ENCODE measurements at regions not wholly inside any gene's neighbourhood (a gene's known extent, or its start where the extent isn't known, plus 50 kb on each side); places are given as distances from the start of the nearest gene placed in this dataset.

DNA sequence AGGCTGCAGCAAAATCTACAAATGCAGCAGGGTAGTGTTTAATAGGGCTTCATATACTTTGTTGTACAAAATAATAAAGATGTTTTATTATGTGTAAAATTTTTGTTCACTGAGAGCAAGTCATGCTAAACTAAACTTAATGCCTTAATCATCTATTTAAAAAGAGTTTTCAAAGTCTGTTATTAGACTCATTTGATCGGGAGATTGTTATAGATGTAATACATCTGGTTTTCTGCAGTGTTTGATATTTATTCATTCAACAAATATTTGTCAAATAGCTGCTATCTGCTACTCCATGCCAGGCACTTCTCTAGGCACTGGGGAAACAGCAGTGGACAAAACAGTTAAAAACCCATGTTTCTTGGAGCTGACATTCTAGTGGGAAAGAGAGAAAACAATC lies 233.6 kb downstream of the FMR1NB start:
- Histone ChIP-seq H3K9ac (replicated peaks; ENCODE audit: extremely low read depth, insufficient read depth, low read length) (no peak overlapping the region), H3K9me1 (replicated peaks; ENCODE audit: control insufficient read depth, extremely low read depth, insufficient read depth, low read length) (no peaks in the 10 kb centered on the region), H3K79me2 (ENCODE audit: control insufficient read depth, insufficient read depth, low read length) (no peaks in the 10 kb centered on the region), H3K4me2 (ENCODE audit: insufficient read depth, low read length) (no peak overlapping the region), H3K9me3 (replicated peaks; ENCODE audit: control insufficient read depth, insufficient read depth, low read length) (no peaks in the 10 kb centered on the region), H3K4me3 (replicated peaks in 1 of 3; ENCODE audit: insufficient read depth in 1 of 3, low read depth in 1 of 3, low read length in 3 of 3) (no peak overlapping the region), H3K27ac (ENCODE audit: insufficient read depth, low read depth, low read length) (no peak overlapping the region), H3K36me3 (ENCODE audit: control insufficient read depth in 2 of 2, extremely low read depth in 1 of 2, insufficient read depth in 2 of 2, low read length in 2 of 2) (no peaks in the 10 kb centered on the region), H3K27me3 (ENCODE audit: control insufficient read depth in 2 of 2, insufficient read depth in 2 of 2, low read length in 2 of 2) (no peaks in the 10 kb centered on the region), H2AFZ (ENCODE audit: low read depth, low read length) (no peak overlapping the region), H3K4me1 (ENCODE audit: control insufficient read depth, extremely low read depth, insufficient read depth, low read length) (no peaks in the 10 kb centered on the region), H4K20me1 (replicated peaks; ENCODE audit: control insufficient read depth, extremely low read depth, insufficient read depth, low read length) (no peaks in the 10 kb centered on the region)
- FAIRE-seq: no peak
- CTCF ChIA-PET: no interaction called here
- TF ChIP-seq GATA2 (IDR thresholded peaks at IDR 0.05; ENCODE audit: insufficient read depth, insufficient read length, low read depth, low read length): no peak
- TF ChIP-seq, protein P1, sequence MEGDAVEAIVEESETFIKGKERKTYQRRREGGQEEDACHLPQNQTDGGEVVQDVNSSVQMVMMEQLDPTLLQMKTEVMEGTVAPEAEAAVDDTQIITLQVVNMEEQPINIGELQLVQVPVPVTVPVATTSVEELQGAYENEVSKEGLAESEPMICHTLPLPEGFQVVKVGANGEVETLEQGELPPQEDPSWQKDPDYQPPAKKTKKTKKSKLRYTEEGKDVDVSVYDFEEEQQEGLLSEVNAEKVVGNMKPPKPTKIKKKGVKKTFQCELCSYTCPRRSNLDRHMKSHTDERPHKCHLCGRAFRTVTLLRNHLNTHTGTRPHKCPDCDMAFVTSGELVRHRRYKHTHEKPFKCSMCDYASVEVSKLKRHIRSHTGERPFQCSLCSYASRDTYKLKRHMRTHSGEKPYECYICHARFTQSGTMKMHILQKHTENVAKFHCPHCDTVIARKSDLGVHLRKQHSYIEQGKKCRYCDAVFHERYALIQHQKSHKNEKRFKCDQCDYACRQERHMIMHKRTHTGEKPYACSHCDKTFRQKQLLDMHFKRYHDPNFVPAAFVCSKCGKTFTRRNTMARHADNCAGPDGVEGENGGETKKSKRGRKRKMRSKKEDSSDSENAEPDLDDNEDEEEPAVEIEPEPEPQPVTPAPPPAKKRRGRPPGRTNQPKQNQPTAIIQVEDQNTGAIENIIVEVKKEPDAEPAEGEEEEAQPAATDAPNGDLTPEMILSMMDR (IDR thresholded peaks at IDR 0.05; ENCODE audit: extremely low read depth in 1 of 2, insufficient read depth in 1 of 2, low read depth in 1 of 2, low read length in 2 of 2): no peak
- no TSS peak for BruUV-seq (replicated peaks)
- POLR2A ChIA-PET: no interaction called here
- dilution Hi-C loops (cut with MboI; ENCODE audit: extremely low pct_ligation_motif_present, low sequenced_read_pairs): no loop called here
- no peak for DNase-seq (ENCODE audit: low read depth, low spot score)
- intact Hi-C loops (cut with micrococcal nuclease): no loop called here

DNA sequence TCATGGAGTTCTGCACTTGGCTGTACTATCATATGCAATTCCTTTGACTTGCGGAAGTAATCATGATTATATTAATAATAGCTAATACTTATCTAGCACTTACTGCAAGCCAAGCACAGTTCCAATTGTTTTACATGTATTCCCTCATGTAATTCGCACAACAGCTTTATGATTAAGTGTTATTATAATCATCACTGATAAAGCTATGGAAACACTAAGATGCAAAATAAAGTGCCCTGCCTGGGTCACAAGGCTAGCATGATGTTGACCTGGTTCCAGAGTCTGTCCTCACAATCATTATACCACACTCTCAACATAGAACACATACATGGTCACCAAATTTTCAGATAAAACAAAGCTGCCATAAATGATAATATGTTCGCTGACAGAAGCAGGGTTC lies 234.6 kb downstream of the FMR1NB start:
- dilution Hi-C loops (cut with MboI; ENCODE audit: extremely low pct_ligation_motif_present, low sequenced_read_pairs): no loop called here
- intact Hi-C loops (cut with micrococcal nuclease): no loop called here
- no peaks in the 10 kb centered on the region for H3K36me3 ChIP-seq (ENCODE audit: control insufficient read depth in 2 of 2, extremely low read depth in 1 of 2, insufficient read depth in 2 of 2, low read length in 2 of 2)
- TF ChIP-seq, protein P2, sequence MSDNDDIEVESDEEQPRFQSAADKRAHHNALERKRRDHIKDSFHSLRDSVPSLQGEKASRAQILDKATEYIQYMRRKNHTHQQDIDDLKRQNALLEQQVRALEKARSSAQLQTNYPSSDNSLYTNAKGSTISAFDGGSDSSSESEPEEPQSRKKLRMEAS (IDR thresholded peaks at IDR 0.05; ENCODE audit: insufficient read depth, insufficient read length): no peak
- TF ChIP-seq EZH2 (IDR thresholded peaks at IDR 0.05; ENCODE audit: borderline replicate concordance, low read depth, low read length, severe bottlenecking) (no peak), JUN (IDR thresholded peaks at IDR 0.05; ENCODE audit: borderline replicate concordance, insufficient read depth, insufficient read length, low read depth) (no peak), FOS (IDR thresholded peaks at IDR 0.05; ENCODE audit: borderline replicate concordance, insufficient read depth, low read length) (no peak), POLR2AphosphoS5 (IDR thresholded peaks at IDR 0.05; ENCODE audit: insufficient read depth, low read depth, low read length) (no peak), MYC (IDR thresholded peaks at IDR 0.05; ENCODE audit: low read depth, low read length) (no peak), GATA2 (IDR thresholded peaks at IDR 0.05; ENCODE audit: insufficient read depth, insufficient read length, low read depth, low read length) (no peak), POLR2A (IDR thresholded peaks at IDR 0.05; ENCODE audit: low read depth, low read length) (no peak)
- TF ChIP-seq, protein P1 (IDR thresholded peaks at IDR 0.05; ENCODE audit: extremely low read depth in 1 of 2, insufficient read depth in 1 of 2, low read depth in 1 of 2, low read length in 2 of 2): no peak
- no peak overlapping the region for H2AFZ ChIP-seq (ENCODE audit: low read depth, low read length)
- no peak overlapping the region for H3K9ac ChIP-seq (replicated peaks; ENCODE audit: extremely low read depth, insufficient read depth, low read length)
- H3K27me3 ChIP-seq (ENCODE audit: control insufficient read depth in 2 of 2, insufficient read depth in 2 of 2, low read length in 2 of 2): no peaks in the 10 kb centered on the region
- no TSS peak for BruUV-seq (replicated peaks)
- no peaks in the 10 kb centered on the region for H3K9me1 ChIP-seq (replicated peaks; ENCODE audit: control insufficient read depth, extremely low read depth, insufficient read depth, low read length)
- H4K20me1 ChIP-seq (replicated peaks; ENCODE audit: control insufficient read depth, extremely low read depth, insufficient read depth, low read length): no peaks in the 10 kb centered on the region
- no peak for FAIRE-seq
- no peak overlapping the region for H3K4me2 ChIP-seq (ENCODE audit: insufficient read depth, low read length)
- no peaks in the 10 kb centered on the region for H3K9me3 ChIP-seq (replicated peaks; ENCODE audit: control insufficient read depth, insufficient read depth, low read length)
- no peak overlapping the region for H3K4me3 ChIP-seq (replicated peaks in 1 of 3; ENCODE audit: insufficient read depth in 1 of 3, low read depth in 1 of 3, low read length in 3 of 3)
- POLR2A ChIA-PET: no interaction called here
- DNase-seq (ENCODE audit: low read depth, low spot score): no peak
- no peaks in the 10 kb centered on the region for H3K4me1 ChIP-seq (ENCODE audit: control insufficient read depth, extremely low read depth, insufficient read depth, low read length)
- H3K79me2 ChIP-seq (ENCODE audit: control insufficient read depth, insufficient read depth, low read length): no peaks in the 10 kb centered on the region
- H3K27ac ChIP-seq (ENCODE audit: insufficient read depth, low read depth, low read length): no peak overlapping the region
- CTCF ChIA-PET: no interaction called here

Data from endothelial cell of umbilical vein (primary cell).